GM12878 (cell line): ENCODE measurements at regions not wholly inside any gene's neighbourhood (a gene's known extent, or its start where the extent isn't known, plus 50 kb on each side); places are given as distances from the start of the nearest gene placed in this dataset.

Source experiments
- ATAC-seq: fragments of 200-7000 bp; cut with Tn5 transposase; 3 replicates; pipeline ENCODE4 v1.9.1; 2020; ENCODE audit warnings: mild to moderate bottlenecking, moderate library complexity
- BruUV-seq: library from RNA; stranded (reverse); fragments of 400-500 nt; replicated peaks from 2 replicates; lab custom pipeline; 2021; lab: Mats Ljungman, UMichigan
- CTCF ChIA-PET: fragments of 300-600 bp; sonication (Branson Sonifier 250); formaldehyde crosslinking; extraction: SDS; loops from one replicate; lab custom pipeline; 2021; ENCODE audit warnings: inconsistent platforms; lab: Yijun Ruan, JAX
- POLR2A ChIA-PET: fragments of 350-600 bp; formaldehyde crosslinking; extraction: SDS; loops from one replicate; lab custom pipeline; 2021; ENCODE audit warnings: inconsistent platforms; lab: Charles Lee
- RAD21 ChIA-PET: fragments of 300-600 bp; sonication (Branson Sonifier 250); formaldehyde crosslinking; loops from one replicate; lab custom pipeline; 2023; ENCODE audit warnings: antibody characterized with exemption; ENCODE audit not compliant: unreplicated experiment; lab: Charles Lee
- SMC1A ChIA-PET: fragments of 300-600 bp; sonication (Branson Sonifier 250); formaldehyde crosslinking; loops from one replicate; lab custom pipeline; 2023; ENCODE audit not compliant: unreplicated experiment, uncharacterized antibody; lab: Charles Lee
- DNase-seq: peaks from one replicate; pipeline ENCODE4 v3.0.0-alpha.2; 2011; ENCODE audit warnings: low read depth, low spot score
- FAIRE-seq: peaks from 3 replicates; lab custom pipeline; 2011; peaks lifted over from hg19 to GRCh38; lab: Jason Lieb, UNC
- H2AFZ ChIP-seq: 2 replicates; pipeline ENCODE4 v1.6.0; 2011; ENCODE audit warnings: low read depth, low read length, control low read depth; ENCODE audit not compliant: control insufficient read depth
- H3K27ac ChIP-seq: 2 replicates; pipeline ENCODE4 v1.5.1; 2011; ENCODE audit warnings: control low read depth; ENCODE audit not compliant: control insufficient read depth, insufficient read depth
- H3K27me3 ChIP-seq, 2 experiments: replicated peaks in 1 of 2; 2 replicates each; pipeline versions ENCODE4 v1.6.0 to v1.6.1; 2011; ENCODE audit warnings: low read length in 1 of 2; ENCODE audit not compliant: control insufficient read depth in 2 of 2, insufficient read depth in 2 of 2
- H3K36me3 ChIP-seq, 2 experiments: 2 replicates each; pipeline ENCODE4 v1.5.1; 2011; ENCODE audit warnings: low read length in 1 of 2; ENCODE audit not compliant: control insufficient read depth in 2 of 2, insufficient read depth in 2 of 2
- H3K4me1 ChIP-seq: 2 replicates; pipeline ENCODE4 v1.6.1; 2011; ENCODE audit warnings: mild to moderate bottlenecking, low read length, moderate library complexity, mixed read lengths; ENCODE audit not compliant: control insufficient read depth, insufficient read depth
- H3K4me2 ChIP-seq: 2 replicates; pipeline ENCODE4 v1.6.0; 2011; ENCODE audit warnings: control low read depth; ENCODE audit not compliant: control insufficient read depth, insufficient read depth
- H3K4me3 ChIP-seq: fragments of 200-600 bp; sonication (generic); 2 replicates; pipeline ENCODE4 v1.5.1; 2016
- H3K79me2 ChIP-seq: 2 replicates; pipeline ENCODE4 v1.6.0; 2011; ENCODE audit warnings: low read length; ENCODE audit not compliant: control insufficient read depth, insufficient read depth
- H3K9ac ChIP-seq: 2 replicates; pipeline ENCODE4 v1.8.0; 2011; ENCODE audit warnings: low read length, control low read depth, mixed read lengths; ENCODE audit not compliant: control insufficient read depth, insufficient read depth
- H3K9me3 ChIP-seq: replicated peaks from 3 replicates; pipeline ENCODE4 v1.5.1; 2011; ENCODE audit warnings: mild to moderate bottlenecking, low read length; ENCODE audit not compliant: control insufficient read depth, insufficient read depth
- H4K20me1 ChIP-seq: 2 replicates; pipeline ENCODE4 v1.6.0; 2011; ENCODE audit not compliant: control insufficient read depth, insufficient read depth
- ASH2L ChIP-seq: fragments of 300-600, 200-600 bp; sonication (generic); IDR thresholded peaks from 2 replicates; pipeline ENCODE4 v1.6.1; 2017; ENCODE audit warnings: low read depth, mild to moderate bottlenecking, borderline replicate concordance
- BCL11A ChIP-seq: IDR thresholded peaks from 2 replicates; pipeline ENCODE4 v1.6.1; 2011; ENCODE audit warnings: low read depth, low read length
- EP300 ChIP-seq, 2 experiments: fragments of 150-350 bp in 1 of 2; IDR thresholded peaks; 2 replicates each; pipeline ENCODE4 v1.6.1; 2011 to 2012; ENCODE audit warnings: low read depth in 2 of 2, low read length in 2 of 2, borderline replicate concordance in 1 of 2, improper control_type of control experiment in 1 of 2, inconsistent platforms in 1 of 2; ENCODE audit not compliant: control insufficient read depth in 1 of 2
- GATAD2B ChIP-seq: fragments of 450-650 bp; conservative IDR thresholded peaks from 2 replicates; pipeline ENCODE4 v1.6.1; 2017; ENCODE audit warnings: low read depth, mild to moderate bottlenecking, moderate library complexity
- MTA3 ChIP-seq: IDR thresholded peaks from 2 replicates; pipeline ENCODE4 v1.6.1; 2012; ENCODE audit warnings: low read length, inconsistent platforms, borderline replicate concordance
- MXI1 ChIP-seq: fragments of 150-350 bp; IDR thresholded peaks from 2 replicates; pipeline ENCODE4 v1.6.1; 2011; ENCODE audit warnings: low read depth, mild to moderate bottlenecking, inconsistent platforms, low read length, improper control_type of control experiment
- NR2C2 ChIP-seq: IDR thresholded peaks from 2 replicates; pipeline ENCODE4 v1.6.1; 2011; ENCODE audit warnings: borderline replicate concordance, low read depth; ENCODE audit not compliant: control insufficient read depth, insufficient read length
- POLR2AphosphoS5 ChIP-seq: IDR thresholded peaks from 2 replicates; pipeline ENCODE4 v1.6.1; 2011; ENCODE audit warnings: mild to moderate bottlenecking, low read length, inconsistent platforms
- RUNX3 ChIP-seq: IDR thresholded peaks from 2 replicates; pipeline ENCODE4 v1.6.1; 2012; ENCODE audit warnings: low read length, inconsistent platforms
- TBL1XR1 ChIP-seq: IDR thresholded peaks from 2 replicates; pipeline ENCODE4 v1.6.1; 2012; ENCODE audit warnings: low read depth, low read length, improper control_type of control experiment
- ZBED1 ChIP-seq: IDR thresholded peaks from 2 replicates; pipeline ENCODE4 v1.6.1; 2016; ENCODE audit warnings: borderline replicate concordance
- WGBS: methylation state at CpG from one replicate; pipeline ENCODE4 v1.1.6; 2016; ENCODE audit warnings: low lambda C conversion rate; ENCODE audit not compliant: insufficient replicate concordance, insufficient coverage; ENCODE audit errors: missing lambda C conversion rate; 5-methylcytosine and 5-hydroxymethylcytosine counted together
- in situ Hi-C: fragments of 300-500 bp; cut with MboI; formaldehyde crosslinking; loops from 9 replicates; pipeline ENCODE4 v1.14.3; 2018; ENCODE audit warnings: mixed read lengths
- intact Hi-C: fragments of 100-400 bp; cut with micrococcal nuclease; formaldehyde crosslinking; loops from one replicate; pipeline ENCODE4 v1.14.2; 2022; ENCODE audit not compliant: unreplicated experiment

DNA sequence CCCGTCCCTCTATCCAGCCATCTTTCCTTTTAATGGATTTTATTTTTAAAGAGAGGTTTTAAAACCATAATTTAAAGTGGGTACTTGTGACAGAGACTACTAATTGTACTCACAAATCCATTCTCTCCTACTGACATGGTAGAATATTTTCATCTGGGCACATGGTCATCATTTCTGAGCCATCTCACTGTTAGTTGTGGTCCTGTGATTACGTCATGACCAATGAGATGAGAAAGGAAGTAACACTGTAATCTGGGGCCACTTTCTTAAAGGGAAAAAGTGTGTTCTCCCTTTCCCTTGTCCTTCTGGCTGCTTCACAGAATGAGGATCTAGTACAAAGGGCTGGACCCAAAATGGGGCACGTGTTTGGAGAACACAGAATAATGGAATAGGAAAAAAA, 538.7 kb downstream of the CMPK2 start:
- ATAC-seq (no peak), FAIRE-seq (no peak), DNase-seq (no peak)
- no TSS peak for BruUV-seq
- no peak overlapping the region for H3K4me2 ChIP-seq
- no peaks in the 10 kb centered on the region for H3K36me3 ChIP-seq
- H3K79me2 ChIP-seq, result no peaks in the 10 kb centered on the region
- no peaks in the 10 kb centered on the region for H3K27me3 ChIP-seq
- ChIA-PET SMC1A (no interaction called here), POLR2A (no interaction called here), RAD21 (no interaction called here), CTCF (no interaction called here)
- H4K20me1 ChIP-seq, result no peaks in the 10 kb centered on the region
- H3K4me1 ChIP-seq, result no peaks in the 10 kb centered on the region
- TF ChIP-seq NR2C2 (no peak), RUNX3 (no peak), GATAD2B (no peak), ASH2L (no peak), MTA3 (no peak), BCL11A (no peak), MXI1 (no peak), POLR2AphosphoS5 (no peak), TBL1XR1 (no peak), EP300 (IDR thresholded peaks at IDR 0.05; ENCODE audit: borderline replicate concordance in 1 of 2, control insufficient read depth in 1 of 2, low read depth in 2 of 2, low read length in 2 of 2) (no peak), ZBED1 (no peak)
- intact Hi-C loops, result no loop called here
- no peak overlapping the region for H2AFZ ChIP-seq
- no peak overlapping the region for H3K9ac ChIP-seq
- no peak overlapping the region for H3K27ac ChIP-seq
- in situ Hi-C loops, result no loop called here
- no peak overlapping the region for H3K4me3 ChIP-seq
- H3K9me3 ChIP-seq, result no peaks in the 10 kb centered on the region
- WGBS, result 35% methylated on average over 3 of the region's 3 CpGs
